ENCODE measurements at regions not wholly inside any gene's neighbourhood (a gene's known extent, or its start where the extent isn't known, plus 50 kb on each side); places are given as distances from the start of the nearest gene placed in this dataset.
A peak's percentile ranks its signal among the peaks of the same experiment; 100 is the strongest.

GRCh38 chr12:74817499-74817898 is 279.9 kb downstream of the ATXN7L3B start:
- DNase-seq = no peak

DNA sequence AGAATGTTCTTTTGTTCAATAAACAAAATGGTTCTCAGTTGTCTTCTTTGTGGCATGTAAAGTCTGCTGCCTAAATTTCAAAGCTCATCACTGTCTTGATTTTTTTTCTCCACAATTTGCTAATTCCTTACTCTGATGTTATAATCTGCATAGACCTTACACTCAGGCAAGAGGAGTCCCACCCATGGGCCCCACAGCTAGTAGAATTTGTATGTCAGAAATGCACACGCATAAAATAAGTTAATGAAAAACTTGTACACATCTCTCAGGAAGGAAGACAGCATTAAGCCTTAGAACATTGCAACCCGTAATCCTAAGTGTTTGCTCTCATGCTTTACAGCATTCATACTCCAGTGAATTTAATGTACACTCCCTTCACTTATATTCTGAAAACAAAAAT is 280.8 kb downstream of the ATXN7L3B start:
- peak in 2 of 3 experiments; percentile 8 to 42 for DNase-seq

GRCh38 chr12:74820324-74820723 is 282.7 kb downstream of the ATXN7L3B start:
- DNase-seq = no peak

DNA sequence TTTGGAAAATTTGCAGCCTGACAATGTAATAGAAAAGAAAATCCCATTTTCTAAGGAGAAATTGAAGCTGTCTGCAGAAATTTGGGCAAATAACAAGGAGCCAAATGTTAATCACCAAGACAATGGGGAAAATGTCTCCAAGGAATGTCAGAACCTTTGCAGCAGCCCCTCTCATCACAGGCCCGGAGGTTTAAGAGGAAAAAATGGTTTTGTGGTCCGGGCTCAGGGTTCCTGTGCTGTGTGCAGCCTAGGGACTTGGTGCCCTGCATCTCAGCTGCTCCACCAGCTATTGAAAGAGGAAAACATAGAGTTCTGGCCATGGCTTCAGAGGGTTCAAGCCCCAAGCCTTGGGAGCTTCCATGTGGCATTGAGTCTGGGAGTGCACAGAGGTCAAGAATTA is 298.9 kb downstream of the ATXN7L3B start:
- DNase-seq = no peak

GRCh38 chr12:74846116-74846515 is 308.5 kb downstream of the ATXN7L3B start:
- no peak for DNase-seq

- DNase-seq = no peak
Measured at GRCh38 chr12:74847169-74847568, 309.5 kb downstream of the ATXN7L3B start.

DNA sequence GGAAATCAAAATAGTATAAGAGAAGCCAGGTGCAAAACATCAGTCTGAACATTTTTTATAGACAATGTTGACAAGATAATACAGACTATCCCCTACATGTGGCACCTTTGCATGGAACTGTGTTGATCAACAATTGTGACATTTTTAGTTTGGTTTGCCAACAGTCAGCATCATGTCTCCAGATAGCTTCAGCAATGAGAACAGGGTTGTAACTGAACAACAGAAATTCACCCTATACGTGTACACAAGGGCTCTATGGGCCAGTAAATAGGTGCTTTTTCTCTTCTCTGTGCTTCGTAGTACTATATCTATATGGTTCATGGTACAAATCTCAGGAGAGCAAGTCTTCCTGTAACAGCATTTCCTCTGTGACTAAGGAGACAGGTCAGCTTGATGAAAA is 310.4 kb downstream of the ATXN7L3B start:
- DNase-seq = no peak

GRCh38 chr12:74849801-74850200 is 312.2 kb downstream of the ATXN7L3B start:
- DNase-seq = peak in 1 of 3 experiments; percentile 36

GRCh38 chr12:74871817-74872216 is 334.2 kb downstream of the ATXN7L3B start:
- no peak for DNase-seq

- DNase-seq = no peak
Measured at GRCh38 chr12:74885775-74886174, 323.9 kb downstream of the KCNC2 start.

DNA sequence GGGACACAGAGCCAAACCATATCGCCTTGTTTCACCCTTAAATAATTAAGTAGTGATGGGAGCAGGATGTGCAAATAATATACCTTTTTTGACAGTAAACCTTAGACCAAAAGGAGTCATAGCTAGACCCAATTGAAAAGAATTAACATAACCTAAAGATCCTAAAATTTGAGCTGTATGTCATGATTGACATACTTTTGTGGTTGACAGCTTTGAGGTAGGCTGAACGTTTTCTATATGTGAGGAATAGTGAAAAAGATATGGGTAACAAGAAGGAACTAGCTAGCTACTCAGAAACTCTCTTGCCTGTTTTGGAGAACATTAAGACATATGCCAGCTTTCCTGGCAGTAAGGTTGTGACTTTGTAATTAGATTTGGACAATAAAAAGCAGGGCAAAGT is 320.6 kb downstream of the KCNC2 start:
- DNase-seq = no peak

DNA sequence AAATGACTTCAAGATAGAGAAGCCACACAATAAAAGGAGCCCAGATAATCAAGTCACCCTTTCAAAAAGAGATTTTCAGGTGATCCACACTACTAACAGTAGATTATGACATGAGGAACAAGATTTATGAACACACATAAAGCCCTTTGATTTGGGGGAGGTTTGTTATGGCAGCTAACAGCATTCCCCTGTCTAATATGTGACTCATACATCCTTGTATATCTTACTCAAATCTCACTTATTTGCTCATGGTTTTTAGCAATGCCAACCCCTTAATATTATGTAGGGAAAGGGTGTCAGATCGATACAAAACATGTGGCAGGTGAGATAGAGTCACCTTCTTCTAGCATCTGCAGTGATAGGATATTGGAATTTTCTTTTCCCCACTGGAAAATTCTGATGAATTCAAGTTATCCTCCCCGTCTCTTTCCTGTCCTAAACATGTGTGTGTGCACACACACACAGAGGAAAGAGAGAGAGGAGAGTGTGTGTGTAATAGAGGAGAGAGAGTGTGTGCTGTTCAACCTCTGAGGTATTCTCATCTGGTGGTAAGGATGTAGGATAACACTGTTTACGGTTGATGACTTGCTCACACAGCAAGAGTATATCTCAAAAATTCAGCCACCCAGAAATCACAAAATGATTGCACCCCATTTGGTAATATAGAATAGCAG is 319.9 kb downstream of the KCNC2 start:
- no peak for DNase-seq

DNA sequence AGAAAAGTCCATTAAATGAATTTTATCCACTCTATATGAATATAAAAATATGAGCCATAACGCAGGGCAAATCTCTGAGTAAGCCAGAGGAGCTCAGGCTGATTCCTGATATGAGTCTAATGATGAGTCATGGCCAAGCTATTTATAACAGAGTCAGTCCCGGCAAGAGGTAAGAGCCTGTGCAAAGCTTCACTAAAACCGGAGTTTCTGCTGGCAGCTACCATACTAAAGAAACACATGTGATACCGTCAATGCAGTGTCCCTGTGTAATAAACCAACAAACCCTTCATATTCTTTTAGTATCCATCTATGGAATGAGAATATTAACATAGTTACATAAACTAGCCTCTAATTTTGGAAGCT is 319.4 kb downstream of the KCNC2 start:
- DNase-seq = peak in 1 of 3 experiments; percentile 45

DNA sequence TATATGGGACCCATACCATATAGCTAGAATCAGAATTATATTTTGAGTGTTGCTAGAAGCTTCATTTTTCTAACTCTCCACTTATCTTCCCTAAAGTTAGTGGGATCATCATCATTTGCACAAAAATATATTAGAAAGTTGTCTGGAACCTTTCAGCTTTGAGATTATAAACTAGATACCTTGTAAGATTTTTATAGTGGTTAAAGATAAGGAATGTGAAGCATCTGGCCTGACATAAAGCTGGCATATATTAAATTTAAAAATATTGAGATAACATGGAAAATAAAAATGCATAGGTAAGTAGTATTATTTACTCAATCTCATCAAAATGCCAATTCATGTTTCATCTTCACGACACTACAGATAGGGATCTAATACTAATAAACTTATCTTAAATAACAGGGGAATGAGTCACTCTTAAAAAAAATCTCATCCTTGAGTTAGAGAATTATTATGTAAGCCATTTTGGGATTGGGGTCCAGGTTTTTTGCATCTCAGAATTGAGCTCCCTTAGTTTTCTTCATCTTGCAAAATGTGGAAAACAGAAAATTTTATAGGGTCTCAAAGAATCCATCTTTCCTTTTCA is 318.5 kb downstream of the KCNC2 start:
- no peak for DNase-seq

DNA sequence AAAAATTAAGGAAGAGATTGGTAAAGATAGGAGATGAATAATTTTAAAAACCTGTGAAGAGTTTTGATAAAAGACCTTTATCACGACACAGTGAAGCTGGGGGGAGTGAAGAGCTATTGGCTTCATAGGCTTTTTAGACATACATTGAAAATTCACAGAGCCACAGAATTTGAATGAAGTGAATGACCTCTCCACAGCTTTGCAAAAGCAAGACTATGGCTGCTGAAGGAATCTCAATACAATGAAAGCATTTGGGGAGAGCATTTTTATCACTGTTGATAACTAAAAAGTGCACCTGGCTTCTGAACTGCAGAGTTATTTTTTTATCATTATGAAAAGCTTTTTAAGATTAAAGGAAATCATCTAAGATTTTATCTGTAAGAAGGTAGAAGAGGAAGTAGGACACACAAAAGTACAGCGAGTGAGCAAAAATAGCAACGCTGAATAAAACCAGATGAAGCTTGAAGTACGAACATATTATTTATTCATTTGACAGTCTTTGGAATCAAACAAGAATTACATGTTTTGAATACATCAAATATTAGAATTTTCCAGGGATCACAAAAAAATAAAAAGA is 317.5 kb downstream of the KCNC2 start:
- no peak for DNase-seq

DNA sequence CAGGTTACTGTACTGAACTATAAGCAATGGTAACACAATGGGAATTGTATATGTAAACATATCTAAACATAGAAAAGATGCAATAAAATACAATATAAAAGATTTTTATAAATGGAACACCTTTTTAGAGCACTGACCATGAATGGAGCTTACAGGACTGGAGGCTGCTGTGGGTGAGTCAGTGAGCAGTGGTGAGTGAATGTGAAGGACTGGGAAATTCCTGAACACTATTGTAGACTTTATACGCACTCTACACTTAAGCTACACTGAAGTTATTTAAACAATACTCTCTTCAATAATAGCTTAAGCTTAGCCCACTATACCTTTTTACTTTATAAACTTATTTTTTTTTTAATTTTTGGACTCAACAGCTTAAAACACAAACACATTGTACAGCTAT is 313.5 kb downstream of the KCNC2 start:
- DNase-seq = no peak

- DNase-seq = peak in 1 of 3 experiments; percentile 39
Measured at GRCh38 chr12:74897425-74898211, 312.0 kb downstream of the KCNC2 start.

- DNase-seq = no peak
Measured at GRCh38 chr12:74899031-74899829, 310.4 kb downstream of the KCNC2 start.

DNA sequence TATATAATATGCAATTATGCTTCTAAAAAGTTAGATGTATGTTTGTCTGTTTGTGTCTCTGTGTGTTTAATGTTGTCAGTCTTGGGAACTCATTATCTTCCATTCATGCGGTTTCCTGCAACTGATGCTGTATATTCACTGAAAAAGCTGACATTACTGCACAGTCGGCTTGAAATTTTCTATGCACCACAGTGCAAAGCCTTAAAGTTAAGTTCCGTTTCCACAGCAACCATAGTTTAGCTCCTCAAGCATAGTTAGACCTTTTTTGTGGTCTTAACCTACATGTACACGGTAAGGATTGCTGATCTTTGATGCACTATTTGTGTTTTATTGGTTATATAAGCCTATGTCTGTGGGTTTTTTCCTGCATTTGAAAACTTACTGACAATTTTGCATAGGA is 309.4 kb downstream of the KCNC2 start:
- DNase-seq = no peak

GRCh38 chr12:74903522-74903921 is 306.1 kb downstream of the KCNC2 start:
- no peak for DNase-seq

DNA sequence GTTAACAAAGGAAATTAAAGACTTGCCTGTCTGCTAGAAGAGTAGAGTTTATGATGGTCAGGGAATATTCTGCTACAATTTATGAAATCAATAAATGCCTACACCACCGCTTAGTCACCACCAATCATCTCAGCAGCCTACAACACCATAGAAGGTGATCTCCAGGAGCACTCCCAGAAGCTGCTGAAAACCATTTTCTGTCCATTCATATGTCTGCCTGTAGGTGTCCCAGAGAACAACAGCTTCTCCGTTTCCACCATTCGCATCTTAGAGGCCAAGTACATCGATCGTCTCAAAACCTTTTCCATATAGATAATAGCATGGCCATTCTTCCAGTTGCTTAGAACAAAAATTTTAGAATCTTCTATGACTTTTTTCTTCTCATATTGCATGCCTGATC is 303.4 kb downstream of the KCNC2 start:
- peak in 1 of 3 experiments; percentile 9 for DNase-seq

DNA sequence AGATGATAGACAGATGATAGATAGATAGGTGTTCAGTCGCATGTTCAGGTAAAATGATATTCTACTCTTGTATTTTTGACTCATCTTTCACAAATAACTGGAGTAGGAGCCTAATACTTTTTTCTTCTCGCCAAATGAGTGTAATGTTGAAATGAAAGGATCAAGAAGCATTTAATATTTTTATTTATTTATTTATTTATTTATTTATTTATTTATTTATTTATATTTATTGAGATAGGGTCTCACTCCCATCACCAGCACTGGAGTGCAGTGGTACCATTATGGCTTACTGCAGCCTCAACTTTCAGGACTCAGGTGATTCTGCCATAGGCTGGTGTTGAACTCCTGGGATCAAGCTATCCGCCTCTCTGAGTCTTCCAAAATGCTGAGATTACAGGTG is 298.8 kb downstream of the KCNC2 start:
- no peak for DNase-seq

DNA sequence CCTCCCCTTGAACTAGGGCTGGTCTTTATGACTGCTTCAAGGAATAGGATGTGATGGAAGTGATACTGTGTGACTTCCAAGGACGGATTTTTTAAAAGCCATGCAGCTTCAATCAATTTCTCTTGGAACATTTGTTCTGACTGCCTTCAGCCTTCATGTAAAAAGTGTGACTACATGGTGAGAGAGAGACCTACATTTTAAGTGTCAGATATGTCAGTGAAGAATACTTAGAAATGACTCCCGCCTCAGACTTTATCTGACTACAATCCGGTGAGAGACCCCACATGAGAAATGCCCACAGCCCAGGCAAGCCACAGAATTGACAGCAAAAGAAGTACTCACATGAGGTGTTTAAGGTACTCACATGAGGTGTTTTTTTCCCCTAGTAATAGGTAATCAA is 295.3 kb downstream of the KCNC2 start:
- no peak for DNase-seq
